Upper lobe of left lung (tissue), 6 donors: ENCODE measurements at regions not wholly inside any gene's neighbourhood (a gene's known extent, or its start where the extent isn't known, plus 50 kb on each side); places are given as distances from the start of the nearest gene placed in this dataset.

Source experiments
- ATAC-seq, 2 donors: fragments of 200-7000 bp; cut with Tn5 transposase; one replicate each; pipeline ENCODE4 v1.9.1; 2022; ENCODE audit warnings: mild to moderate bottlenecking in 2 of 2, moderate library complexity in 2 of 2; ENCODE audit not compliant: low FRiP score in 2 of 2
- DNase-seq, 2 donors: peaks; one replicate each; pipeline ENCODE4 v3.0.0-alpha.2; 2019 to 2020
- H3K27ac ChIP-seq, 4 donors: fragments of 200-600 bp; sonication (generic); one replicate each; pipeline ENCODE4 v1.5.1; 2016 to 2019
- H3K27me3 ChIP-seq, 4 donors: fragments of 200-600 bp; sonication (generic); one replicate each; pipeline ENCODE4 v1.5.1; 2017 to 2019
- H3K36me3 ChIP-seq, 4 donors: fragments of 200-600 bp; sonication (generic); one replicate each; pipeline ENCODE4 v1.5.1; 2016 to 2019
- H3K4me1 ChIP-seq, 4 donors: fragments of 200-600 bp; sonication (generic); one replicate each; pipeline ENCODE4 v1.5.1; 2018 to 2019
- H3K4me3 ChIP-seq, 4 donors: fragments of 200-600 bp; sonication (generic); one replicate each; pipeline ENCODE4 v1.5.1; 2017 to 2019; ENCODE audit warnings: mild to moderate bottlenecking in 2 of 4, moderate library complexity in 1 of 4
- H3K9me3 ChIP-seq, 4 donors: fragments of 200-600 bp; sonication (generic); one replicate each; pipeline ENCODE4 v1.5.1; 2018 to 2019
- EP300 ChIP-seq, 4 donors: sonication (generic); formaldehyde crosslinking; IDR thresholded peaks; one replicate each; pipeline ENCODE4 v1.5.1; 2017; ENCODE audit warnings: antibody characterized with exemption in 4 of 4, control low read depth in 2 of 4
- POLR2A ChIP-seq, 4 donors: fragments of 450-650 bp; IDR thresholded peaks; one replicate each; pipeline ENCODE4 v1.5.1; 2016 to 2017; ENCODE audit warnings: antibody characterized with exemption in 4 of 4, mild to moderate bottlenecking in 2 of 4
- POLR2AphosphoS5 ChIP-seq, 2 donors: sonication (generic); formaldehyde crosslinking; IDR thresholded peaks; one replicate each; pipeline ENCODE4 v1.5.1; 2017; ENCODE audit warnings: antibody characterized with exemption in 2 of 2
- WGBS, 2 donors: methylation state at CpG; one replicate each; pipeline ENCODE4 v1.1.5; 2017 to 2018; 5-methylcytosine and 5-hydroxymethylcytosine counted together
- TF ChIP-seq, protein P1 (sequence below), 6 experiments: fragments of 450-650 bp in 4 of 6; fragments of 200-600 bp in 2 of 6; sonication (generic) in 2 of 6; IDR thresholded peaks; one replicate each; pipeline ENCODE4 v1.5.1; 2016 to 2019; ENCODE audit warnings: antibody characterized with exemption in 6 of 6
- donor health status: DM: no; HTN: no; CAD: no; lungs with moderate emphysema.
- donor health status: DM: no; HTN: yes; CAD: no; lungs with severe emphysema.

DNA sequence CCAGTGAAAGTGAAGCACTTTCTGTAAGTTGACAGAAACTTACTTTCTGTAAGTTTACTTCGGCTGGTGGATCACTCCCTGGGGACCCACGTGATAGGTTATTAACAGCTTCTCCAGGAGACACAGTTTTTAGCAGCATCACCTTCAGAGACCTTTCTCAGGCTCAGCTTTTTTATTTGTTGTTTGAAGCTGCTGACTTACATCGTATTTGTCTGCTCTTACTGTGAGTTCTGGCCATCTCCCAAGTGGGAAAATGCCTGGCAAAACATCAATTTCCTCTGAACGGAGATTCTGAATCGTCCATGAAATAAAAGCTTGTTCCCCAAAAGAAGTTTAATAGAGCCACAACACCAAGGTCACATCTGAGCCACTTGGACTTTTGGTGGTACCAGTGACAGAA is 178.7 kb upstream of the PODXL start:
- no peak for ATAC-seq
- Histone ChIP-seq H3K27me3 (no peaks in the 10 kb centered on the region), H3K9me3 (no peaks in the 10 kb centered on the region), H3K36me3 (no peaks in the 10 kb centered on the region), H3K27ac (no peak overlapping the region), H3K4me1 (no peaks in the 10 kb centered on the region), H3K4me3 (no peak overlapping the region)
- 29 to 44% methylated on average over 5 of the region's 5 CpGs for WGBS, 2 donors
- TF ChIP-seq POLR2AphosphoS5 (IDR thresholded peaks at IDR 0.05) (no peak), EP300 (IDR thresholded peaks at IDR 0.05) (no peak), POLR2A (IDR thresholded peaks at IDR 0.05) (no peak)
- TF ChIP-seq, protein P1, sequence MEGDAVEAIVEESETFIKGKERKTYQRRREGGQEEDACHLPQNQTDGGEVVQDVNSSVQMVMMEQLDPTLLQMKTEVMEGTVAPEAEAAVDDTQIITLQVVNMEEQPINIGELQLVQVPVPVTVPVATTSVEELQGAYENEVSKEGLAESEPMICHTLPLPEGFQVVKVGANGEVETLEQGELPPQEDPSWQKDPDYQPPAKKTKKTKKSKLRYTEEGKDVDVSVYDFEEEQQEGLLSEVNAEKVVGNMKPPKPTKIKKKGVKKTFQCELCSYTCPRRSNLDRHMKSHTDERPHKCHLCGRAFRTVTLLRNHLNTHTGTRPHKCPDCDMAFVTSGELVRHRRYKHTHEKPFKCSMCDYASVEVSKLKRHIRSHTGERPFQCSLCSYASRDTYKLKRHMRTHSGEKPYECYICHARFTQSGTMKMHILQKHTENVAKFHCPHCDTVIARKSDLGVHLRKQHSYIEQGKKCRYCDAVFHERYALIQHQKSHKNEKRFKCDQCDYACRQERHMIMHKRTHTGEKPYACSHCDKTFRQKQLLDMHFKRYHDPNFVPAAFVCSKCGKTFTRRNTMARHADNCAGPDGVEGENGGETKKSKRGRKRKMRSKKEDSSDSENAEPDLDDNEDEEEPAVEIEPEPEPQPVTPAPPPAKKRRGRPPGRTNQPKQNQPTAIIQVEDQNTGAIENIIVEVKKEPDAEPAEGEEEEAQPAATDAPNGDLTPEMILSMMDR (IDR thresholded peaks at IDR 0.05) = no peak
- DNase-seq = no peak

DNA sequence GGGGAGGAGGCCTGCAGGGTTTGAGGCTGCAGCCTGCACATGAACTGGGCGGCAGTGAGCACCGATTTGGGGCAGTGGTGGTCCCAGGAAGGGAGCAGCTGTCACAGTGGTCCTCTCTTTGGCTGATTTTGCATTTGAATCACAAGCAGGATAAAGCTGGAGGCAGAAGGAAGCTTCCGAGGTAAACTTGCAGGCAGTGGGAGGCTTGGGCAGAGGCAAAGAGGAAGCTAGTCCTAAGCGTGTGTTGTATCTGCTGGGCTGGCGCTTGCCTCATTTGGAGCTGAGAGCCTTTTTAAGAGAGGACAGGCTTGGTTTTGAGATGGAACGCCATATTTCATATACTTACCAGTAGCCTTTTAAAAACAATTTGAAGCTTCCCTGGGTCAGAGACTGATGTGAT is 177.2 kb upstream of the PODXL start:
- Histone ChIP-seq H3K4me1 (no peaks in the 10 kb centered on the region), H3K36me3 (no peaks in the 10 kb centered on the region), H3K27ac (no peak overlapping the region), H3K4me3 (no peak overlapping the region), H3K9me3 (no peaks in the 10 kb centered on the region), H3K27me3 (no peaks in the 10 kb centered on the region)
- ATAC-seq (no peak), DNase-seq (no peak)
- TF ChIP-seq POLR2AphosphoS5 (IDR thresholded peaks at IDR 0.05) (no peak), EP300 (IDR thresholded peaks at IDR 0.05) (no peak), POLR2A (IDR thresholded peaks at IDR 0.05) (no peak)
- TF ChIP-seq, protein P1 (IDR thresholded peaks at IDR 0.05) = no peak
- 62 to 85% methylated on average over 5 to 6 of the region's 6 CpGs for WGBS, 2 donors

DNA sequence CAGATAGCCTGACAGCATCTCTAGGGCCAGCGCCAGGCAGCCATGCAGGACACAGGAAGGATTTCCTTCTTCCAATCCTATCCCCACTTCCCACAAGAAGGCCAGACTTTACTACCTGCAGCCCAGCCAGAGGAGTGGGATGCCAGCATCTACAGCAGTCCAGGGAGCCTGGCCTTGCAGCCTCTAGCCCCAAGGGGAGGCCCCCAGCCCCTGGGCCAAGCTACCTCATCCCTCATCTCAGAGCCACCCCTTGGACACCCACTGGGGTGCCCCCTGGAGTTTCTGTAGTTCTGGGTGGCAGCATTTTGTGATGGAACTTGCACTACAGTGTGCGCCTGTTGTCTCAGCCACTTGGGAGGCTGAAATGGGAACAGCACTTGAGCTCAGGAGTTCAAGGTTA is 170.8 kb upstream of the PODXL start:
- no peaks in the 10 kb centered on the region for H3K27me3 ChIP-seq
- no peak for TF ChIP-seq POLR2A (IDR thresholded peaks at IDR 0.05)
- no peak for TF ChIP-seq POLR2AphosphoS5 (IDR thresholded peaks at IDR 0.05)
- TF ChIP-seq, protein P1 (IDR thresholded peaks at IDR 0.05) = no peak
- no peak for TF ChIP-seq EP300 (IDR thresholded peaks at IDR 0.05)
- no peak overlapping the region for H3K27ac ChIP-seq
- H3K4me1 ChIP-seq = no peaks in the 10 kb centered on the region
- peak in 1 of 2 donors; percentile 8 for DNase-seq
- WGBS, 2 donors = 81 to 82% methylated on average over 2 of the region's 2 CpGs
- H3K9me3 ChIP-seq = no peaks in the 10 kb centered on the region
- H3K4me3 ChIP-seq = no peak overlapping the region
- H3K36me3 ChIP-seq = no peaks in the 10 kb centered on the region
- ATAC-seq = no peak

DNA sequence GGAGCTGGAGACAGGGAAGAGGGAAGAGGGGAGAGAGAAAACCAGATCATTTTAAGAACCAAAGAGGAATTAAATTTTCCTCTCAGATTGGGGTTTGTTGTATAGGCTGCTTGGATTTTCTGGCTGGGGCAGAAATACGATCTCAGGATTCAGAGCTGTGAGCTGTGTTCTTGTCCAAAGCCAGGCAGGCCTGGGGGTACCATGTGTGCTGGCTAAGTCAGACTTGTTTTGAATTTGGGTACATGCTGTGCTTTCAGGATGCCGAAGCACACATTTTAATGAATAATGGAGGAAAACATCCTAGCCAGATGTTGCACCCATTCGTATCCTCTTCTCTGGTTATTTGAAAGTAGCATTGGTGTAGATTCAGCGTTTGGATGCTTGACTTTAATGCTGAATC is 170.3 kb upstream of the PODXL start:
- Histone ChIP-seq H3K27me3 (no peaks in the 10 kb centered on the region), H3K36me3 (no peaks in the 10 kb centered on the region), H3K4me1 (no peaks in the 10 kb centered on the region), H3K9me3 (no peaks in the 10 kb centered on the region), H3K27ac (no peak overlapping the region), H3K4me3 (no peak overlapping the region)
- WGBS, 2 donors = 74 to 82% methylated on average over 4 of the region's 4 CpGs
- ATAC-seq = no peak
- no peak for DNase-seq
- no peak for TF ChIP-seq EP300 (IDR thresholded peaks at IDR 0.05)
- TF ChIP-seq, protein P1 (IDR thresholded peaks at IDR 0.05) = no peak
- no peak for TF ChIP-seq POLR2AphosphoS5 (IDR thresholded peaks at IDR 0.05)

DNA sequence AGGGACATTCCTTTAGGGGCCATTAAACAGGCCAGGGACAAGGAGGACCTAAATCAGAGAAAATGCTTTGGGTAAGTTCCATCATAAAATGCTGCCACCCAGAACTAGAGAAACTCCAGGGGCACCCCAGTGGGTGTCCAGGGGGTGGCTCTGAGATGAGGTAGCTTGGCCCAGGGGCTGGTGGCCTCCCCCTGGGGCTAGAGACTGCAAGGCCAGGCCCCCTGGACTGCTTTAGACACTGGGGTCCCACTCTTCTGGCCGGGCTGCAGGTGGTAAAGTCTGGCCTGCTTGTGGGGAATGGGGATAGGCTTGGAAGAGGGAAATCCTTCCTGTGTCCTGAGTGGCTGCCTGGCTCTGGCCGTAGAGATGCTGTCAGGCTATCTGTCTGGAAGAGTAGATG is 169.6 kb upstream of the PODXL start:
- 56 to 78% methylated on average over 2 of the region's 2 CpGs for WGBS, 2 donors
- no peaks in the 10 kb centered on the region for H3K36me3 ChIP-seq

More for the DNA sequence above, 169.6 kb upstream of the PODXL start:
- DNase-seq (no peak), ATAC-seq (no peak)
- Histone ChIP-seq H3K4me3 (no peak overlapping the region), H3K27ac (no peak overlapping the region), H3K4me1 (no peaks in the 10 kb centered on the region), H3K9me3 (no peaks in the 10 kb centered on the region), H3K27me3 (no peaks in the 10 kb centered on the region)
- TF ChIP-seq, protein P1 (IDR thresholded peaks at IDR 0.05) = no peak
